ENCODE measurements at regions not wholly inside any gene's neighbourhood (a gene's known extent, or its start where the extent isn't known, plus 50 kb on each side); places are given as distances from the start of the nearest gene placed in this dataset.

- no peak for TF ChIP-seq EZH2 (IDR thresholded peaks at IDR 0.05)
- TF ChIP-seq POLR2AphosphoS5 (IDR thresholded peaks at IDR 0.05; ENCODE audit: borderline replicate concordance, low read depth, low read length): no peak
Measured at GRCh38 chr11:93051186-93051585, 81.7 kb downstream of the MTNR1B start.
